Stimulated activated CD4-positive, alpha-beta T cell treated with anti-CD3 and anti-CD28 coated beads, Interleukin-15, amount 100 ng/mL, for 1 hour (primary cell): ENCODE measurements at regions not wholly inside any gene's neighbourhood (a gene's known extent, or its start where the extent isn't known, plus 50 kb on each side); places are given as distances from the start of the nearest gene placed in this dataset.

Experiments
- DNase-seq, 2 donors: peaks; one replicate each; pipeline ENCODE4 v3.0.0-alpha.2; 2020; ENCODE audit warnings: low read depth in 1 of 2, low spot score in 1 of 2

DNA sequence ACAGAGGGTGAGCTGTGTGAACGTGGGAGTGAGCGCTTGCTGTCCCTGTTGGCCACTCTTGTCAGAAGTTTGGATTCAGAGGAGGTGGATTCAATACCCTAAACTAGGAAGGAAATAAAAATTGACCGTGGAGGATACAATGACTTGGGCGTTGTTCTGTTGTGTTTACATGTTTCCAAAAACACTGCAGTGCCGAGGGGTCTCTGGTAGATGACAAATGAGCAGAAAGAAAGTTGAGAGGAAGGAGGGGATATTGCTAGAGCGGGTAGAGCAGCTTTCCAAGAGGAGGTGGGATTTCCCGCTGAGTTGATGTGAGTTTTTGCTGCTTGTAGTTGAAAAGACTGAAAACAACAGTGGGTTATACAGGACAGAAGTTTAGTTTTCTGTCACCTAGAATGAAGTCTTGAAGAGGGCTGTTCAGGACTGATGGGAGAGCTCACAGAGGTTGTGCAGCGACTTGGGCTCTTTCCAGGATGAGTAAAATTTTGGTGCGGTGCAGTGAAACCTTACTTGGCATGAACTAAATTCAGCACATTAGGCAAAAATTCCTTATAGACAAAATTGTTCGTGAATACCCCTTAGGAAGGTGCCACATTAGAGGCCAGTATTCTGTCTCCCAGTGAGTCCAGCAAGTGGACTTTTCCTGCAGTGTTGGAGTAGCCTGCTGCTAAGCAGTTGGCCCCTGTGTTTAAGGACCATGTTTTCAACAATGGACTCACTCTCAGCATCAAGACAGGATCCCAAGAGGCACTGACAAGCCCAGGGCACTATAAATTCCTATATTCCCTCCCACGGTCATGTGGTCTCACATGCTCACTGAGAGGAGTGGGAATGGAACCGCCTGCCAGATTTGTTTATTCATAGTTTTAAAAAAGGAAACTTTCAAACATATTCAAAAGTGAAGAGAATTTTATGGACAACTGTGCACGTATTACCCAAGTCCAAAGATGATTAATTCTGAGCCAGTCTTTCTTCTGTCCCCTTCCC lies 435.0 kb upstream of the C2CD4B start:
- no peak for DNase-seq

DNA sequence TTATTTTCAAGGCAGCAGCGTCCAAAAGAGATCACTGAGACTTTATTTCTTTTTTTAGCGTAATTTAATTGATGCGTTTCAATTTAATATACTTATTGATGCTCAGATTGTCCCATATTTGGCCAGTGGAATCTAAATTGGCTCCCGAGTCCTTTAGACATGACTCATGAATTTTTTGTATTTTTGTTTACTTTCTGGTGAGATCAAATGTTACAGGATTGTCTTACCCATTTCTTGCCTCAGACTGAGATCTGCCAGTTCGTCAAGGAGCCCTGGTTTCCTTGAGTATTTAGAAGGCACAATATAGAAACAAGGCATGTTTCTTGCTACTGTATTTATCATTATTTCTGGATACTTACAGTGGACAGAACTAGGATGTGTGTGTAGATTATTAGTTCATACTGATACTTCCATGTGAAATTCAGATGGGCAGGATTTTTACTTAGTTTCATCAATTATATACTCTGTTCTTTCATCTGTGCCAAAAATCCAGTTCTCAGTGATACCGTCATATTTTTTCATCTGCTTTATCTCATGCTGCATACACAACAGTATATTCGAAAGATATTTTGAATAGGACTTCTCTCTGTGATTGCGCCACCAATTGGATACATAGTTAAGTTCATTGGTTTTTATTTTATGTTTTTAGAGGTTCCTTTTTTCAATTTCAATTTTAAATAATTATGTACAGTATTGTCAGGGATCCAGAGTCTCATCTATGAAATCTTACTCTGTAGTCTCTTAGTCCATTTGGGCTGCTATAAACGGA lies 436.9 kb upstream of the C2CD4B start:
- no peak for DNase-seq

DNA sequence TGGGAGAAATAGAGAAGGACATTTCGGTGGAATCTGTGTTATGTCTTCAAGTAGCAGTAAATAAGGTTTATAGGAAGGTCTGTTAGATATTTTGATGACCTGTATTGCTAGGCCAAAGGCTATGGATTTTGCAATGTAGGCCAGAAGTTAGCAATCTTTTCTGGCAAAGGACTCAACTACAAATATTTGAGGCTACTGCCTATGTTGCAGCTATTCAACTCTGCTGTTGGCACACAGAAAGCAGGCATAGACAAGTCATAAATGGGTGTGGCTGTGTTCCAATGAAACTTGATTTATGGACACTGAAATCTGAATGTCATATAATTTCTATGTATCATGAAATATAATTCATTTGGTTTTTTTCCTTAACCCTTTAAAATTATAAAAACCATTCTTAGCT lies 438.7 kb upstream of the C2CD4B start:
- no peak for DNase-seq

DNA sequence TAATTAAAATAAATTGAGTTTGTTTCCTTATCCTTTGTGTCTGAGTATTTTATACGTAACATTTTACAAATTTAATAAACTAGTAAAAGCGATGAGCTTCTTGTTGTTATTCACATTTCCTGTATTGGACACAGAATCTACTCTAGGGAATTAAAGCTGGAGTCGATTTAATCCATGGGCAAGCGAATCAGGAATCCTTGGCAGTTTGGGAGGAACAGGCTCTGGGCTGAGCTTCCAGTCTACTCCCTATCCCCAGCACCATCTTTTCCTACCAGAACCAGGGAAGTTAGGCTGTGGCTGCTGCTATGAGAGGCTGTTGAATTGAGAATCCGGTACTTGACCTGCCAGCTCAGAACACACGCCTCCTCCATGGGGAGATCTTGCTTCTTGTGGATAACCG lies 437.3 kb upstream of the TPM1 start:
- no peak for DNase-seq

DNA sequence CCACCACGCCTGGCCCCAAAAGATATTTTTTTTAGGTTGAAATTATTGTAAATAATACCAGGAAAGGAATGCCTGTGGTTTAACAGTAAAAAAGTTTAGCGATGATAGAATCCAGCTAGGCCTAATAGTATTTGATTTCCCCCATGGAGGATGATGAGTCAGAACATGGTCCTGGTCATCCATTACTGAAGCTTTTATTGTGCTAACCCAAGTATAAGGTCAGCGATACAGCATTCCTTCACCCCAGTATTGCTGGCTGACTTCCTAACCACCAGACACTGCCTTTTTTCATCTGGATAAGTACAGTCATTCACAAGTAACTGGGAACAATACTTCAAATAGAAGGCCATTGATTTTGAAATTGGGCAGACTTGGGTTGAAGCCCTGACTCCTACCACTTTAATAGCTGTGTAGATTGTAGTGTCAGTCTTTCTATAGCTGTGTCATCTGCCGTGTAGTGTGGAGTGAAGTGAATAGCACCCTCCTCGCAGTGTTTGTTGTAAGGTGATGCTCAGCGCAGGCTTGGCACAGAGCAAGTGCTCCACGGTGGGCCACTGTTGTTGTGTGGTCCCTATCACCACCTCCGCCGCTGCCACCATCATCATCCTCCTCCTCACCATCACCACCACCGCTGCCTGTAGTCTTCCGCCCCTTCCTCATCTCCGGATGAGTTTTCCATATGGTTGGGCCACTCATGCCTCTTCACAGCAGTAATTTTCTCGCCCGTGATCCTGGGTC lies 436.0 kb upstream of the TPM1 start:
- no peak for DNase-seq

DNA sequence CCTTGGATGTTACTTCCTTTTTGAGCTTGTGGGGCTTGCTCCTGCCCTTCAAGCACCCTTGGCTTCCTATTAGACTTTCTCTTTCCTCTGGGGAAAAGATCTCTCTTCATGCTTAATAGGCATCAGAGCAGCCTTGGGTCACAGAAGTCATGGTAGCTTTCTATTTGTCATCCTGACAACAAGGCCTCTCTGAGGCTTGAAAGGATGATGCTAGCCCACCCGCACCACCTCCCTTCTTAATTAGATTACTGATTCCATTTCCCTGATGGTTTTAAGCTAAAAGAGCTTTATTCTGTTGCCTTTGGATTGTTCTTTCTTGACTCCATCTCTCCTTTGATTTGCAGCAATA lies 435.5 kb upstream of the TPM1 start:
- no peak for DNase-seq

DNA sequence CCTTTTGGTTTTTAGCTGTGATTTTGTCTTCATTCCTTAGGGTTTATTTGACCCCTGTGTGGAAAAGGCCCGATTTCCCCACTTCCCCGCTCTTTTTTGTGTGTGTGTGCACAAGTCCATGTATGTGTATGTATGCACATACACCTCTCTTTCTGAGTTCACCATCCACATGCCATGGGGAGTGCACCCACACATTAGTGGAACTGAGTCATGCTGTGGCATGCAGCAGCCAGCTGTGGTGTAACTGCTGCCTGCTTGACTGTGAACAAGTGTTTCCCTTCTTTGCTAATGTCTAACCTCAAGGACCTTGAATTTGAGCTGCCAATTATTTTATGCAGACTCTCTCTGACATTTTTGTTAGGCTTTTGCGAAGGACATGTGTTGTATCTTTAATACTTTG lies 434.9 kb upstream of the TPM1 start:
- no peak for DNase-seq

DNA sequence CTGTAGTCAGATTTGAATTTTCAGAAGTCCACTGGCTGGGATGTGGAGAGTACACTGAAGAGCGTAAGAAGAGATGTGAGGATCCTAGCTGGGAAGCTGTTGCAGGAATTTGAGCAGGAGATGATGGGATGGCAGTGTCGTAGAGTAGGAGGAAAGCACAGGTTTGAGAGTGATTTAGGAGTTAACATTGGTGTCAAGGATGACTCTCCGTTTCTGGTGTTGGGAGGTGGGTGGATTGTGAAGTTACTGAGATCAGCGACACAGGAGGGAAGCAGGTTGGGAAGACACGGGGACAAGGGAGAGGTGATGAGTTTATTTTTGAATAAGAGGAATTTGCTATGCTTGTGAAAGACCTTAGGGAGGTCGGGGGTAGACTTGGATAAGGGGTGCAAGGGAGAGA lies 434.2 kb upstream of the TPM1 start:
- no peak for DNase-seq

DNA sequence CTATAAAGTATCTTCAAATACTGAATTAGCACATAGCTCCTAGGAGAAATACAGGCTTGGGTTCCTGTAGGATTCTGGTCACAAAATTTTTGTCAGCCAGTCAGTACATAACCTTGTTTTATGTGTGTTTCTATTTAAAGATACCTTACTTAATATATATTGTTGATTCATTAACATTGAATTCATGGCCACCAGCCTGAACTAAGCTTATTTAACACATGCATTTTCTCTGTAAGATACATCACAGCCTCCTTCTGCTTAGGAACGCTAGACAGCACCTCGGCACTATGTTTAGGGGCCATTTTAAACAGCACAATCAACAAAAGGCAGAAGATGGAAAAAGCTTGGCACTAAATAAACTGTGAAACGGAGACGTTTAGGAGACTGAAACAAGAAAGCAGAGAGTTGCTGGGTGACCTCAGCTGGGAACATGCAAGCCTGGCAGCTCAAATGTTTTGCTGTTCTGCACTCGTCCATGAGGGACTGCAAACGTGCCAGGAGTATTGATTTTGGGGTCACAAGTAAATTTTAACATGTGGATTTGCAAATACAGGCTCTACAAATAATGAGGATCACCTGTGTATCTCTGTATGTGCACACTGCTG lies 432.2 kb upstream of the TPM1 start:
- no peak for DNase-seq

DNA sequence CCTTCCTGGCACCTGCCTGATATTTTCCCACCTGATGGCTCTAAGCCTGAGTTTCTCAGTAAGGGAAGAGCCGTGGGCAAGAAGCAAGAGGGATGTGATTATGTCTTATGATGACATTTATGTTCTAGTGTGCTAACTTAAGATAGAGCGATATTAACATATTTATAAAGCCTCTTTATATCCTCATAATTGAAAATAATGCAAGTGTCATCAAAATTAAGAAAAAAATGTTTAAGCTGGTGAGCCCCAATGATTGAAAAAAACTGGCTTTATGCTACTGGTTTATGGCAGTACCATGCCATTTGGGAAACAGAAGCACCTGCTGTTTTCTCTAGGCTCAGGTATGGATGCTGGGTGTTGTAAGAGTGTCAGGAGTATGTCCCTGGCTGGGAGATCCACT lies 431.5 kb upstream of the TPM1 start:
- no peak for DNase-seq

DNA sequence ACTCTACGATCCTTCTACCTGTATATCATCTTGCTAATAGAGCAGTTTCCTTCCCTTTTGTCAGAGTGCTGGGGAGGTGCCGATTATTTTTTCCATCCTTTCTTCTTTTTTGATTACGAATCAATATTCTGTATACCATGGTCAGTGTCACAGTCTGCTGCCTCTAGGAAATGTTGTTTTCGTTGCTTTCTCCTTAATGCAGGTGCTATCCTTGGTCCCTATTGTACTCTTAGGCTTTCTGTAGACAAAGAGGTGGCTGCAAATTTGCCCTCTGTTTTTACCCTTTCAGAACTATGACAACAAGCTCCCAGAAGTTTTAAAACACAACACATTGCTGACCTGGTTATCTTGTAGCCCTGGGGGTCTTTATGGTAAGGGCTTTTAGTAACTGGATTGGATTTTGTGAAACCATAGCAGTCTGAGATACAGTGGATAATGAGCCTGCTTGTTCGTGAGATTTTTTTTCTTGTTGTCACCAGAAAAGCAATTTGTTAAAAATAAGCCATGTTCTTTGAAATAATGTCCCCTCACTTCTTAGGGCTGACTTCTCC lies 430.3 kb upstream of the TPM1 start:
- DNase-seq, result no peak

DNA sequence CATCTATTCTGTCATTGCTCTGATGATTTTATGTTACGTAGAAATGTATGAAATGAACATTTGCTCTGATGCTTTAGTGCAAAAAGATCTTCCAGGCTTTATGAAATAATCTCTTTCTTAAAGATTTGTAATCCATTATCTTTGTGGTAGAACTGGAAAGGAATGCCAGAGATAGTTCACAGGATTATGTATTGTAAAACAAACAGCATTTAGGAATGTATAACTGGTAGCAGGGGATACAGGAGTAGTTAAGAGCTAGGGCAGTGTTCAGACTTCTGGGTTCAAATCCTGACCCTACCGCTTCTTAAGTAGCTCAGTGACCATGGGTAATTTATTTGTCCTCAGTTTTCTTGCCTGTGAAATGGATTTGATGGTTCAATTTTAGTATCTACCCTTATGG lies 429.8 kb upstream of the TPM1 start:
- no peak for DNase-seq

DNA sequence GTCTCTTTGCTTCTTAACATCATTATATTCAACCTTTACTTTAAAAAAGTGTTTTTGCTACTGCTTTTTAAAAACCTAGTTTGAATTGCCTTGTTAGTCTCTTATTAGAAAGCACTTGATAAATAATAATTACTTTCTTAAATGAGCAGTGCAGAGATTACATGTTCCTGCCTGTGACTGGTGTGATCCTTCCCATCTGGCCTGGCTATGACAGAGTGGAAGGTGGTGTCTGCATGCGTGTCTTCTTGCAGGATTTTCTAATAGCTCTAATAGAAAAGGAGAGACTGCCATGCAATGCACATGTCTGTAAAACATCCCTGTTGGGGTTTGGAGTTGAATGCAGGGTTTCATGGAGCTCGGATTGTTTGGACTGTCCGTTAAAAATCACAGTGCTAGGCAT lies 425.8 kb upstream of the TPM1 start:
- DNase-seq, result no peak

DNA sequence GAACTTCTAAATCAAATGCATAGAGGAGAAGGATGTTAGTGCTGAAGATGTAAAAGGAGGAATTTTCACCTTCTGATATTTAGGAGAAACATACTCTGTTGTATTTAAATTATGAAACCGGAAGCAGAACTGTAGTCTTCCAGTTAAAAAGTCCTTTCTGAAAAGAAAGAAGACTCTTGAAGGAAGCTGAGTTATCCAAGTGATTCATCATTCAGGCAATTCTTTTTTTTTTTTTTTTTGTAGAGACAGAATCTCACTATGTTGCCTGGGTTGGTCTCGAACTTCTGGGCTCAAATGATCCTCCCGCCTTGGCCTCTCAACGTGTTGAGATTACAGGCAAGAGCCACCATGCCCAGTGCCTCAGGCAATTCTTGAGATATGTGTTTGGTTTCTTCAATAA lies 424.8 kb upstream of the TPM1 start:
- no peak for DNase-seq

DNA sequence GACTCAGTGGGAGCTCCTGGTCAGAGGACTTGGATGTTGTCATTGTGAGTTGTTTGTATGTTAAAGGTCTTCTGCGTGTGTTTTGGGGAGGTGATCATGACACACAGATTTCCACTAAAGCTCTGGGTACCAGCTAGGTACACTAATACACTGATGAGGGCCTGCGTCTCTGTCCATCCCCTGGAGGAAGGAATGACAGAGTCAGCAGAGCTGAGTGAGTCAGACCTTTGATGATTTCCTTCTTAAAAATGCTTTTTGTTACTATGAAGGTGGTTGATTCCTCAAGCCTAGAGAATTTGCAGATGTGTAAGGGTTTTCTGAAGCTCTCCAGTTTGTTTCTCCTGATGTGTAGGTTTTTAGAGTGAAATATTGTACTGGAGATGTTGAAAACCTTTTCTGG lies 424.1 kb upstream of the TPM1 start:
- no peak for DNase-seq

DNA sequence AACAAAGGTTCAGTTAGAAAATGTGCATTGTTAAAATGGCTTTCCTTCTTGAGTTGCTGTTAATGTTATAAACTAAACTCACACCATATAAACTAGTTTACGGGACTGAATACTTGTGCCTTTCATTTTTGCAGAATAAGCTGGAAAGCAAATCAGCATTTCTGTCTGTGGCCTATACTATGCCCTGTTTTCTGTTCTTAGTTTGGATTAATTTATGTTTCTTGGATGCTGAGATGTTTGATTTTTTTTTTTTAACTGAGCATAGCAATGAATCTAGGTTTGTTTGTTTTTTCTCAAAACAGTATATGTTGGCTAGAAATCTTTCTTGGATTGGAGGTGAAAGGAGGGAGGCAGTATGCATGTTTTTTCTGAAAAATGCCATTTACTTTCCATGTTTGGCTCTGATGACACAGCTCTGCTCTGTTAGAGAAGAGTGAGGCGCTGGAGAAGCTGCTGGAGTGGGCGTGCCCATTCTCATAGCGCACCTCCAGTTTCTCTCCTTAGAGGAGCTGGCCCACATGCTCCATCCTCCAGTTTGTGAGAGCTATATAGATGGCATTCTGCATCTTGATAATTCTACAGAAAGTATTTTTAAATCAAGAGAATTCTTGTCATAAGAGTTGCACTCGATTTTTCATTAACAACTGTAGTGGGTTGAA lies 423.6 kb upstream of the TPM1 start:
- DNase-seq, result no peak

DNA sequence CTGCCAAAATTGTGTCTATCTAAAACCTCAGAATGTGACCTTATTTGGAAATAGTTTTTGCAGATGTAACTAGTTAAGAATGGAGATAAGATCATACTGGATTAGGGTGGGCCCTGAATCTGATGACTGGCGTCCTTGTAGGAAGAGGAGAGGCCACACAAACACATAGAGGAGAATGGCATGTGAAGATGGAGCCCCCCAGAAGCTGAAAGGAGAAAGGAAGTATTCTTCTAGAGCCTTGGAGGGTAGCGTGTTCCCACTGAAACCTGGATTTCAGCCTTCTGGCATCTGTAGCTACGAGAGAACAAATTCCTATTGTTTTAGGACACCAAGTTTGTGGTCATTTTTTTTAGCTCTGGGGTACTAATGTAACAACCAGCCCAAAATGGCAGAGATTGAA lies 423.0 kb upstream of the TPM1 start:
- no peak for DNase-seq

DNA sequence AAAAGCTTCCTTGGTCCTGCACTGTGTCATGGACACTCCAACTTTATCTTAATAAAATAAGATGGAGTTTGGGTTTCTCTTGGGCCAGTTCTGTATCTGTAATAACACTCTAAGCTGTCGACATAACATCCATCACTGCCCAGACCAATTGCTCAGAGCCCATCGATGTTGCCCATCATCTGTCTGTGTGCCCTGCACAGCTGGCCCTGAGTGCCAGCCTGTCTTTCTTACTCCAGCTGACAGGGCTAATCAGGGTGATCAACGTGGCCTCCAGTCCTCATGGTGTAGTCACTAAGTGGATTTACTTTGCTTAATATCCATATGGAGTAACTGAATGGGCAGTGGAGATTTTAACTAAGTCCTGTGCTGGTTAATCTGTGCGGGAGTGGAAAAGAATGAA lies 419.8 kb upstream of the TPM1 start:
- no peak for DNase-seq

DNA sequence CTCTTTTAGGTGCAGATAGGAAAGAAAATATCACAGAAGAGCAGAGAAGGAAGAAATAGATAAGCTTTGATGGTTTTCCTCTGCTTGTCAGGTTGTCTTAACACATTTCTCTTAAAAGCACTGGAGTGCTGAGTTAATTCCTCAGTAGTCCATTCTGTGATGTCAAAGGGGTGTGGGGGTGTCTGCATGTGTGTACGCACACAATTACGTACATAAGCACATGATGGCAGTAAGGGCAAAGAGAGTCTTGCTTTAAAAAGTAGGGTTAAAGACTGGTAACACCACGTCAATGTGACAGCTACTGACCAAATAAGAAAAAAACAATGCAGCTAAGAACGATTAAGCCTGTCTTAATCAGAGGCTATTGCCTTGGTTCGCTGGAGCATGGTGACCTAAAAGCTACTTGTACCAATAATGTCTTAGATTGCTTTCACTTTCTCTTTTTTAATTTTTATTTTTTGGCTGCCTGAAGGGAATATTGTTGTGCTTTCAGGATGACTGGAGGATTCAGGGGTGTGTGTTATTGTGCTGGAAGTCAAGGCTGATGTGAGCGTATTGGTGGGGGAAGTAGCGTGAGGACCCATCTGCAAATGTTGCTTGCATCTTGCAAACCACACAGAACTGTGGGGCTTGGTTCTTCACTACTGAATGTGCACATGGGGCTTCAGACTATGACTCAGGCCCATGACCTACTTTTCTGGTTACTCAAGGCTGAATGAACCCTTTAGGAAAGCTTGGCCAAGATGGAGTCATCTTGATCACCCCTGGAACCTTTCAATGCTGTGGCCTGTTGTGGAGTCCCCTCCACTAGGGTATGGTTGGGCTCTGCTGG lies 417.8 kb upstream of the TPM1 start:
- DNase-seq, result no peak
